ENCODE measurements at regions not wholly inside any gene's neighbourhood (a gene's known extent, or its start where the extent isn't known, plus 50 kb on each side); places are given as distances from the start of the nearest gene placed in this dataset.

GRCh38 chr3:159795042-159795441 is 193.6 kb upstream of the IL12A start:
- TF ChIP-seq POLR2AphosphoS5 (IDR thresholded peaks at IDR 0.05) (no peak), POLR2A (IDR thresholded peaks at IDR 0.05) (no peak), CTCF (IDR thresholded peaks at IDR 0.05) (no peak), EP300 (IDR thresholded peaks at IDR 0.05; ENCODE audit: low read depth) (no peak)
- in situ Hi-C loops (cut with MboI; ENCODE audit: low pct_ligation_motif_present in 1 of 4, low pct_unique_long_range_greater_than_20kb in 1 of 4, low sequenced_read_pairs in 3 of 4) (loop anchor here in 1 of 4 donors (10.0 kb wide), 1 partner anchor 530 kb away; no protein-coding TSS in a partner anchor), intact Hi-C loops (cut with DNase I; ENCODE audit: low total_unique reads) (no loop called here)
- H3K4me3 ChIP-seq: no peak overlapping the region
- no peaks in the 10 kb centered on the region for H3K9me3 ChIP-seq
- WGBS, 2 donors (ENCODE audit: low coverage in 1 of 2): 71% methylated on average over 5 of the region's 5 CpGs; no CpG with 5 or more reads in 1 of the 2 donors
- H3K36me3 ChIP-seq: no peaks in the 10 kb centered on the region
- no peak for DNase-seq
- peaks cover 0 to 63% (median 16%) of the 10 kb centered on the region in 4 donors for H3K4me1 ChIP-seq
- no peaks in the 10 kb centered on the region for H3K27me3 ChIP-seq
- H3K27ac ChIP-seq: peak overlapping the region; percentile 72 to 82 (median 78)

- intact Hi-C loops (cut with DNase I; ENCODE audit: low total_unique reads): no loop called here
- no peak for DNase-seq
- Histone ChIP-seq H3K4me1 (peaks cover 0 to 56% (median 13%) of the 10 kb centered on the region in 4 donors), H3K4me3 (no peak overlapping the region), H3K27me3 (no peaks in the 10 kb centered on the region), H3K27ac (peak overlapping the region; percentile 72 to 82 (median 78)), H3K36me3 (no peaks in the 10 kb centered on the region), H3K9me3 (no peaks in the 10 kb centered on the region)
- in situ Hi-C loops (cut with MboI; ENCODE audit: low pct_ligation_motif_present in 1 of 4, low pct_unique_long_range_greater_than_20kb in 1 of 4, low sequenced_read_pairs in 3 of 4): loop anchor here in 1 of 4 donors (10.0 kb wide), 1 partner anchor 531 kb away; no protein-coding TSS in a partner anchor
- no peak for TF ChIP-seq POLR2A (IDR thresholded peaks at IDR 0.05)
- TF ChIP-seq CTCF (IDR thresholded peaks at IDR 0.05): no peak
- TF ChIP-seq POLR2AphosphoS5 (IDR thresholded peaks at IDR 0.05): no peak
- TF ChIP-seq EP300 (IDR thresholded peaks at IDR 0.05; ENCODE audit: low read depth): no peak
- 69 to 80% methylated on average over 2 of the region's 2 CpGs for WGBS, 2 donors (ENCODE audit: low coverage in 1 of 2)
Measured at GRCh38 chr3:159795681-159796175, 192.9 kb upstream of the IL12A start.

GRCh38 chr3:159796226-159796625 is 192.4 kb upstream of the IL12A start:
- Histone ChIP-seq H3K36me3 (no peaks in the 10 kb centered on the region), H3K4me1 (peaks cover 0 to 55% (median 11%) of the 10 kb centered on the region in 4 donors), H3K27ac (peak overlapping the region; percentile 72 to 82 (median 78)), H3K9me3 (no peaks in the 10 kb centered on the region), H3K27me3 (no peaks in the 10 kb centered on the region), H3K4me3 (no peak overlapping the region)
- intact Hi-C loops (cut with DNase I; ENCODE audit: low total_unique reads): no loop called here
- 77 to 81% methylated on average over 5 of the region's 5 CpGs for WGBS, 2 donors (ENCODE audit: low coverage in 1 of 2)
- no peak for DNase-seq
- TF ChIP-seq POLR2AphosphoS5 (IDR thresholded peaks at IDR 0.05) (no peak), EP300 (IDR thresholded peaks at IDR 0.05; ENCODE audit: low read depth) (no peak), CTCF (IDR thresholded peaks at IDR 0.05) (no peak), POLR2A (IDR thresholded peaks at IDR 0.05) (no peak)
- in situ Hi-C loops (cut with MboI; ENCODE audit: low pct_ligation_motif_present in 1 of 4, low pct_unique_long_range_greater_than_20kb in 1 of 4, low sequenced_read_pairs in 3 of 4): loop anchor here in 1 of 4 donors (10.0 kb wide), 1 partner anchor 531 kb away; no protein-coding TSS in a partner anchor

- H3K27me3 ChIP-seq: no peaks in the 10 kb centered on the region
- no peaks in the 10 kb centered on the region for H3K36me3 ChIP-seq
- DNase-seq: no peak
- WGBS, 2 donors (ENCODE audit: low coverage in 1 of 2): 49 to 60% methylated on average over 1 of the region's 1 CpG
- in situ Hi-C loops (cut with MboI; ENCODE audit: low pct_ligation_motif_present in 1 of 4, low pct_unique_long_range_greater_than_20kb in 1 of 4, low sequenced_read_pairs in 3 of 4) (loop anchor here in 1 of 4 donors (10.0 kb wide), 1 partner anchor 532 kb away; no protein-coding TSS in a partner anchor), intact Hi-C loops (cut with DNase I; ENCODE audit: low total_unique reads) (no loop called here)
- TF ChIP-seq CTCF (IDR thresholded peaks at IDR 0.05): no peak
- TF ChIP-seq POLR2AphosphoS5 (IDR thresholded peaks at IDR 0.05): no peak
- TF ChIP-seq EP300 (IDR thresholded peaks at IDR 0.05; ENCODE audit: low read depth): no peak
- TF ChIP-seq POLR2A (IDR thresholded peaks at IDR 0.05): no peak
- H3K27ac ChIP-seq: peak overlapping the region; percentile 72 to 82 (median 78)
- no peak overlapping the region for H3K4me3 ChIP-seq
- H3K4me1 ChIP-seq: peaks cover 0 to 51% (median 9%) of the 10 kb centered on the region in 4 donors
- H3K9me3 ChIP-seq: no peaks in the 10 kb centered on the region
Measured at GRCh38 chr3:159796744-159797143, 191.9 kb upstream of the IL12A start.
